Osteoblast (primary cell): ENCODE measurements at regions not wholly inside any gene's neighbourhood (a gene's known extent, or its start where the extent isn't known, plus 50 kb on each side); places are given as distances from the start of the nearest gene placed in this dataset.
"Not testable (repeated sequence)": the region's sequence is repeated elsewhere in the genome, so short reads cannot be mapped to it uniquely, and the experiment has no call there.

Experiments used
- DNase-seq: peaks from one replicate; pipeline ENCODE4 v3.0.0; 2011; ENCODE audit warnings: low spot score, mixed read lengths; ENCODE audit not compliant: insufficient read length; ENCODE audit errors: missing footprints
- H2AFZ ChIP-seq: 2 replicates; pipeline ENCODE4 v1.6.0; 2011; ENCODE audit warnings: mild to moderate bottlenecking, low read length
- H3K27ac ChIP-seq: 2 replicates; pipeline ENCODE4 v1.5.1; 2011; ENCODE audit warnings: mild to moderate bottlenecking, low read depth, low read length, moderate library complexity
- H3K27me3 ChIP-seq: 2 replicates; pipeline ENCODE4 v1.6.0; 2012; ENCODE audit warnings: mild to moderate bottlenecking, control low read depth, inconsistent platforms, low read length, moderate library complexity; ENCODE audit not compliant: insufficient read depth
- H3K36me3 ChIP-seq: 2 replicates; pipeline ENCODE4 v1.5.1; 2011; ENCODE audit warnings: mild to moderate bottlenecking, low read length, control low read depth, moderate library complexity; ENCODE audit not compliant: insufficient read depth
- H3K4me1 ChIP-seq: 2 replicates; pipeline ENCODE4 v1.5.1; 2011; ENCODE audit warnings: mild to moderate bottlenecking, low read length, control low read depth, moderate library complexity; ENCODE audit not compliant: insufficient read depth
- H3K4me2 ChIP-seq: 2 replicates; pipeline ENCODE4 v1.6.0; 2011; ENCODE audit warnings: mild to moderate bottlenecking, low read length; ENCODE audit not compliant: insufficient read depth
- H3K4me3 ChIP-seq: fragments of 200-600 bp; sonication (generic); 3 replicates; pipeline ENCODE4 v1.5.1; 2012; ENCODE audit warnings: mild to moderate bottlenecking, low read length, inconsistent platforms; ENCODE audit not compliant: insufficient read depth
- H3K79me2 ChIP-seq: 2 replicates; pipeline ENCODE4 v1.6.0; 2012; ENCODE audit warnings: mild to moderate bottlenecking, low read length, control low read depth, inconsistent platforms; ENCODE audit not compliant: insufficient read depth
- H3K9me3 ChIP-seq: 2 replicates; pipeline ENCODE4 v1.5.1; 2011; ENCODE audit warnings: low read depth, low read length, control low read depth
- H4K20me1 ChIP-seq: 2 replicates; pipeline ENCODE4 v1.6.0; 2012; ENCODE audit warnings: mild to moderate bottlenecking, low read length, control low read depth; ENCODE audit not compliant: insufficient read depth
- TF ChIP-seq, protein P1 (sequence below): IDR thresholded peaks from 2 replicates; pipeline ENCODE4 v1.5.1; 2011; ENCODE audit warnings: mild to moderate bottlenecking, low read depth, low read length, moderate library complexity; ENCODE audit errors: extremely low read depth

DNA sequence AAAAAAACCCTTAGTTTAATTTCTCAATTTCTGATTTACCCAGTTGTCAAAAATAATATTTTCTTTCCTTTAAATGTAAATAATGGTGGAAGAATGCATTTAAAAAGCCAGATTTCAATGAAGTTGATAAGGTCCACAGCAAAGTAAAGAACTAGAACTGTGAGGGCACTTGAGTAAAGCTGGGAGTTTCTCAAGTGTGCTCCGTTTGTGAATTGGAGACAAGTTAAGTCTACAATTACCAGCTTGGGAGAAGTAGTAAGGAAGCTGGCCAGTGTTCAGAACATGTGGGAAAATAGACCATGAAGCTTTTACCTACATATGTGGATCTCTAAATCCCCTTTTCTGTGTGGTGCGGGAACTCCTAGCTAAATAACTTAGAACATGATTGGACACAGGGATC is 239.4 kb downstream of the OXSM start:
- no peak overlapping the region for H2AFZ ChIP-seq
- no peaks in the 10 kb centered on the region for H3K4me1 ChIP-seq
- no peaks in the 10 kb centered on the region for H3K27me3 ChIP-seq

DNA sequence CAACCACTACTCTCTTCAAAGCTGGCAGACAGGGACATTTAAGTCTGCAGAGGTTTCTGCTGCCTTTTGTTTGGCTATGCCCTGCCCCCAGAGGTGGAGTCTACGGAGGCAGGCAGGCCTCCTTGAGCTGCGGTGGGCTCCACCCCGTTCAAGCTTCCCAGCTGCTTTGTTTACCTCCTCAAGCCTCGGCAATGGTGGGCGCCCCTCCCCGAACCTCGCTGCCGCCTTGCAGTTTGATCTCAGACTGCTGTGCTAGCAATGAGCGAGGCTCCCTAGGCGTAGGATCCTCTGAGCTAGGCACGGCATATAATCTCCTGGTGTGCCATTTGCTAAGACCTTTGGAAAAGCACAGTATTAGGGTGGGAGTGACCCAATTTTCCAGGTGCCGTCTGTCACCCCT is 252.2 kb downstream of the OXSM start:
- not testable (repeated sequence) for H3K36me3 ChIP-seq, H3K79me2 ChIP-seq, H4K20me1 ChIP-seq, H3K27me3 ChIP-seq, H3K9me3 ChIP-seq, H3K27ac ChIP-seq, H3K4me3 ChIP-seq, H3K4me1 ChIP-seq, H2AFZ ChIP-seq, H3K4me2 ChIP-seq, DNase-seq

More for the DNA sequence above, 239.4 kb downstream of the OXSM start:
- H3K4me3 ChIP-seq, result no peak overlapping the region
- H4K20me1 ChIP-seq, result no peaks in the 10 kb centered on the region
- H3K9me3 ChIP-seq, result no peaks in the 10 kb centered on the region
- no peaks in the 10 kb centered on the region for H3K36me3 ChIP-seq
- DNase-seq, result no peak
- H3K27ac ChIP-seq, result no peak overlapping the region
- H3K79me2 ChIP-seq, result no peaks in the 10 kb centered on the region
- no peak overlapping the region for H3K4me2 ChIP-seq
- TF ChIP-seq, protein P1, sequence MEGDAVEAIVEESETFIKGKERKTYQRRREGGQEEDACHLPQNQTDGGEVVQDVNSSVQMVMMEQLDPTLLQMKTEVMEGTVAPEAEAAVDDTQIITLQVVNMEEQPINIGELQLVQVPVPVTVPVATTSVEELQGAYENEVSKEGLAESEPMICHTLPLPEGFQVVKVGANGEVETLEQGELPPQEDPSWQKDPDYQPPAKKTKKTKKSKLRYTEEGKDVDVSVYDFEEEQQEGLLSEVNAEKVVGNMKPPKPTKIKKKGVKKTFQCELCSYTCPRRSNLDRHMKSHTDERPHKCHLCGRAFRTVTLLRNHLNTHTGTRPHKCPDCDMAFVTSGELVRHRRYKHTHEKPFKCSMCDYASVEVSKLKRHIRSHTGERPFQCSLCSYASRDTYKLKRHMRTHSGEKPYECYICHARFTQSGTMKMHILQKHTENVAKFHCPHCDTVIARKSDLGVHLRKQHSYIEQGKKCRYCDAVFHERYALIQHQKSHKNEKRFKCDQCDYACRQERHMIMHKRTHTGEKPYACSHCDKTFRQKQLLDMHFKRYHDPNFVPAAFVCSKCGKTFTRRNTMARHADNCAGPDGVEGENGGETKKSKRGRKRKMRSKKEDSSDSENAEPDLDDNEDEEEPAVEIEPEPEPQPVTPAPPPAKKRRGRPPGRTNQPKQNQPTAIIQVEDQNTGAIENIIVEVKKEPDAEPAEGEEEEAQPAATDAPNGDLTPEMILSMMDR, result no peak

DNA sequence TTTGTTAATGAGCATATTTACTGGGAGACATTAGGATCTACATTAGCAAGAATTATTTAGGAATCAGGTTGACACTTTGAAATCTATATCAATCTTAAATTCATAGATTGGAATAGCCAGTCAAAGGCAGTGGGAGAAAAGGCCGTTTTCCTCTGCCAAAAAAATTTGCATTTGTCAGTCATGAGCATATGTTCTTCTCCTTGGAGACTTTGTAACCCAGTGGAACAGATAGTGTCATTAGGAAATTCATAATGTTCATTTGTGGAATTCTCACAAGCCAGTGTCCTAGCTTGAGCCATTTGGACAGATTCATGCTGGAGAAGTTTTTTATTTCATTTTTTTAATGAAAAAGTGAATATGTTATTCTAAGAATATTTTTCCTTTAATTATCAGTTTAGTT is 260.1 kb downstream of the OXSM start:
- Histone ChIP-seq H2AFZ (no peak overlapping the region), H3K4me3 (no peak overlapping the region)
- TF ChIP-seq, protein P1, result no peak

DNA sequence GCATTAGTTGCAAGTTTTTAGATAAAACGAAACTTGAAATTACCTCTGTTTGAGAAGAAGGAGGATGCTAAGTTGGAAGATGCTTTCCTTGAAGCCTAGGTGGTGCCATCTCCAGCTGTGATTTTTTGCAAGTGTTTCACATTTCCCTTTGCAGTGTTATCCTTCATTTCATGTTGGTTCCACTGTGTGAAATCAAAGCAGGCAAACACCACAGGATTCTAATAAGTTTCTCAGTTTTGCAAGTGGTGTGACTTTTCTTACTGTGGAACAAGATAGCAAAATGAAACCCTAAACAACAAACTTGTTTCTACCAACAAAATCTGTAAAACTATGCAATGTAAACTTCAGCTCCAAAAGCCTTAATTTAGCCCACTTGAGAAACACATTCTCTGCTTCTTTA is 260.9 kb downstream of the OXSM start:
- Histone ChIP-seq H3K4me1 (no peaks in the 10 kb centered on the region), H3K4me3 (no peak overlapping the region), H2AFZ (no peak overlapping the region), H3K27ac (no peak overlapping the region), H3K79me2 (no peaks in the 10 kb centered on the region), H3K27me3 (no peaks in the 10 kb centered on the region), H3K36me3 (no peaks in the 10 kb centered on the region), H3K9me3 (no peaks in the 10 kb centered on the region), H3K4me2 (no peak overlapping the region), H4K20me1 (no peaks in the 10 kb centered on the region)
- TF ChIP-seq, protein P1, result no peak
- no peak for DNase-seq

More for the DNA sequence above, 260.1 kb downstream of the OXSM start:
- Histone ChIP-seq H3K27ac (no peak overlapping the region), H3K79me2 (no peaks in the 10 kb centered on the region), H4K20me1 (no peaks in the 10 kb centered on the region), H3K4me2 (no peak overlapping the region), H3K9me3 (no peaks in the 10 kb centered on the region), H3K36me3 (no peaks in the 10 kb centered on the region), H3K27me3 (no peaks in the 10 kb centered on the region), H3K4me1 (no peaks in the 10 kb centered on the region)
- DNase-seq, result no peak
